H7 (cell line): ENCODE measurements at regions not wholly inside any gene's neighbourhood (a gene's known extent, or its start where the extent isn't known, plus 50 kb on each side); places are given as distances from the start of the nearest gene placed in this dataset.

Experiments
- DNase-seq: peaks from one replicate; pipeline ENCODE4 v3.0.0; 2012
- H3K27me3 ChIP-seq: 2 replicates; pipeline ENCODE4 v1.6.0; 2011; ENCODE audit warnings: mild to moderate bottlenecking, low read length; ENCODE audit not compliant: control insufficient read depth, insufficient read depth
- H3K36me3 ChIP-seq: replicated peaks from 2 replicates; pipeline ENCODE4 v1.5.1; 2011; ENCODE audit warnings: low read length; ENCODE audit not compliant: control insufficient read depth, insufficient read depth
- H3K4me3 ChIP-seq: 2 replicates; pipeline ENCODE4 v1.5.1; 2011; ENCODE audit warnings: low read depth, mild to moderate bottlenecking, control low read depth, low read length, moderate library complexity; ENCODE audit not compliant: insufficient read depth

- Histone ChIP-seq H3K27me3 (no peaks in the 10 kb centered on the region), H3K36me3 (no peaks in the 10 kb centered on the region), H3K4me3 (no peak overlapping the region)
- DNase-seq = no peak
These were observed 192.4 kb downstream of the TMX1 start for GRCh38 chr14:51432302-51432948.

GRCh38 chr14:51436630-51437029 lies 196.6 kb downstream of the TMX1 start:
- DNase-seq = no peak
- Histone ChIP-seq H3K4me3 (no peak overlapping the region), H3K27me3 (no peaks in the 10 kb centered on the region), H3K36me3 (no peaks in the 10 kb centered on the region)

- no peak for DNase-seq
- no peak overlapping the region for H3K4me3 ChIP-seq
- no peaks in the 10 kb centered on the region for H3K27me3 ChIP-seq
- no peaks in the 10 kb centered on the region for H3K36me3 ChIP-seq
These were observed 199.8 kb downstream of the TMX1 start for GRCh38 chr14:51439896-51440295.

- no peaks in the 10 kb centered on the region for H3K36me3 ChIP-seq
- H3K27me3 ChIP-seq = no peaks in the 10 kb centered on the region
- DNase-seq = no peak
- H3K4me3 ChIP-seq = no peak overlapping the region
These were observed 201.0 kb downstream of the TMX1 start for GRCh38 chr14:51441001-51441400.

GRCh38 chr14:51442513-51443175 lies 202.6 kb downstream of the TMX1 start:
- DNase-seq = no peak
- Histone ChIP-seq H3K27me3 (no peaks in the 10 kb centered on the region), H3K4me3 (no peak overlapping the region), H3K36me3 (no peaks in the 10 kb centered on the region)

GRCh38 chr14:51443195-51444018 lies 203.4 kb downstream of the TMX1 start:
- no peak for DNase-seq
- H3K27me3 ChIP-seq = no peaks in the 10 kb centered on the region

GRCh38 chr14:51444353-51445000 lies 204.4 kb downstream of the TMX1 start:
- DNase-seq = no peak
- Histone ChIP-seq H3K36me3 (no peaks in the 10 kb centered on the region), H3K27me3 (no peaks in the 10 kb centered on the region), H3K4me3 (no peak overlapping the region)

More at GRCh38 chr14:51443195-51444018, 203.4 kb downstream of the TMX1 start:
- Histone ChIP-seq H3K4me3 (no peak overlapping the region), H3K36me3 (no peaks in the 10 kb centered on the region)

GRCh38 chr14:51445001-51445390 lies 204.9 kb downstream of the TMX1 start:
- DNase-seq = no peak
- Histone ChIP-seq H3K36me3 (no peaks in the 10 kb centered on the region), H3K27me3 (no peaks in the 10 kb centered on the region), H3K4me3 (no peak overlapping the region)

- H3K4me3 ChIP-seq = no peak overlapping the region
- H3K27me3 ChIP-seq = no peaks in the 10 kb centered on the region
- H3K36me3 ChIP-seq = no peaks in the 10 kb centered on the region
- no peak for DNase-seq
These were observed 204.9 kb upstream of the FRMD6 start for GRCh38 chr14:51446771-51447170.

- no peak for DNase-seq
- Histone ChIP-seq H3K4me3 (no peak overlapping the region), H3K36me3 (no peaks in the 10 kb centered on the region), H3K27me3 (no peaks in the 10 kb centered on the region)
These were observed 204.3 kb upstream of the FRMD6 start for GRCh38 chr14:51447411-51447810.

- H3K4me3 ChIP-seq = no peak overlapping the region
- no peaks in the 10 kb centered on the region for H3K27me3 ChIP-seq
- DNase-seq = no peak
- no peaks in the 10 kb centered on the region for H3K36me3 ChIP-seq
These were observed 202.7 kb upstream of the FRMD6 start for GRCh38 chr14:51448831-51449670.

GRCh38 chr14:51449681-51450080 lies 202.0 kb upstream of the FRMD6 start:
- Histone ChIP-seq H3K4me3 (no peak overlapping the region), H3K36me3 (no peaks in the 10 kb centered on the region), H3K27me3 (no peaks in the 10 kb centered on the region)
- no peak for DNase-seq

- H3K4me3 ChIP-seq = no peak overlapping the region
- no peaks in the 10 kb centered on the region for H3K27me3 ChIP-seq
- DNase-seq = no peak
- no peaks in the 10 kb centered on the region for H3K36me3 ChIP-seq
These were observed 200.1 kb upstream of the FRMD6 start for GRCh38 chr14:51451561-51451960.

- Histone ChIP-seq H3K36me3 (no peaks in the 10 kb centered on the region), H3K27me3 (no peaks in the 10 kb centered on the region), H3K4me3 (no peak overlapping the region)
- no peak for DNase-seq
These were observed 197.8 kb upstream of the FRMD6 start for GRCh38 chr14:51453869-51454268.
